HUDEP-2 (cell line): ENCODE measurements at regions not wholly inside any gene's neighbourhood (a gene's known extent, or its start where the extent isn't known, plus 50 kb on each side); places are given as distances from the start of the nearest gene placed in this dataset.

Source experiments
- DNase-seq, 76 experiments: peaks; one replicate each; lab custom pipeline; 2025; ENCODE audit not compliant: unreplicated experiment in 76 of 76; lab: John Stamatoyannopoulos, UW

GRCh38 chr12:131606218-131606901, 104.5 kb upstream of the SFSWAP start:
- DNase-seq = no peak

- no peak for DNase-seq
Observed at GRCh38 chr12:131607658-131608447, 103.0 kb upstream of the SFSWAP start.

GRCh38 chr12:131608740-131609690, 101.9 kb upstream of the SFSWAP start:
- peak in 50 of 76 experiments; percentile 3 to 63 (median 28) for DNase-seq

- DNase-seq = no peak
Observed at GRCh38 chr12:131609762-131610161, 101.1 kb upstream of the SFSWAP start.

- DNase-seq = no peak
Observed at GRCh38 chr12:131610181-131610580, 100.7 kb upstream of the SFSWAP start.

- DNase-seq = no peak
Observed at GRCh38 chr12:131610891-131611290, 100.0 kb upstream of the SFSWAP start.

GRCh38 chr12:131611416-131612091, 99.3 kb upstream of the SFSWAP start:
- no peak for DNase-seq

GRCh38 chr12:131612092-131612755, 98.7 kb upstream of the SFSWAP start:
- DNase-seq = no peak

- no peak for DNase-seq
Observed at GRCh38 chr12:131613186-131613585, 97.7 kb upstream of the SFSWAP start.

GRCh38 chr12:131613678-131614077, 97.2 kb upstream of the SFSWAP start:
- DNase-seq = no peak

GRCh38 chr12:131615326-131616042, 95.4 kb upstream of the SFSWAP start:
- no peak for DNase-seq

GRCh38 chr12:131616043-131616700, 94.7 kb upstream of the SFSWAP start:
- DNase-seq = no peak

GRCh38 chr12:131616738-131617137, 94.2 kb upstream of the SFSWAP start:
- no peak for DNase-seq

- no peak for DNase-seq
Observed at GRCh38 chr12:131617179-131617578, 93.7 kb upstream of the SFSWAP start.

- DNase-seq = no peak
Observed at GRCh38 chr12:131617596-131618302, 93.1 kb upstream of the SFSWAP start.

- DNase-seq = peak in 1 of 76 experiments; percentile 8
Observed at GRCh38 chr12:131618303-131618658, 92.6 kb upstream of the SFSWAP start.

GRCh38 chr12:131618701-131619100, 92.2 kb upstream of the SFSWAP start:
- no peak for DNase-seq

GRCh38 chr12:131619106-131619642, 91.7 kb upstream of the SFSWAP start:
- DNase-seq = no peak
